ENCODE measurements at regions not wholly inside any gene's neighbourhood (a gene's known extent, or its start where the extent isn't known, plus 50 kb on each side); places are given as distances from the start of the nearest gene placed in this dataset.

- Mint-ChIP-seq H3K27ac (no peak overlapping the region), H3K36me3 (ENCODE audit: low read depth) (no peaks in the 10 kb centered on the region), H3K27me3 (ENCODE audit: low read depth, poor library complexity) (peaks cover 2% of the 10 kb centered on the region), H3K4me3 (no peak overlapping the region), H3K4me1 (no peaks in the 10 kb centered on the region), H3K9me3 (no peaks in the 10 kb centered on the region)
- no peak for TF ChIP-seq CTCF (IDR thresholded peaks at IDR 0.05)
- DNase-seq: no peak
Observed at GRCh38 chr1:188462837-188463236, 1634.1 kb downstream of the PLA2G4A start.

DNA sequence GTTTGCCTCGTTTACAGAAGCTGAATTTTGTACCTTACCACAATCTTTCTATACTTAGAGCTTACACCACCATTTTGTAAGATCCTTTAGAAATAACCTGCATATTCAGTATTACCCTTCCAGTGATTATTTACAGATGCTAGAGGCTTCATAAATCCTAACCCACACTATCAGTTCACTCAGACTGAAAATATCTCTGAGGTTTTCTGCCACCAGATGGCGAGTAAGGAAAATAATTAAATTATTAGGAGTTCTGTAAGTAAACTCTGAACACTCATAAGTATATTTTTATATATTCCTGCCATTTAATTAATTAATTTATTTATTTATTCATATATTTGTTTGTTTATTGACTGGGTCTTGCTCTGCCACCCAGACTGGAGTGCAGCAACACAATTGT lies 1635.2 kb downstream of the PLA2G4A start:
- Mint-ChIP-seq H3K9me3 (no peaks in the 10 kb centered on the region), H3K4me3 (no peak overlapping the region), H3K27ac (no peak overlapping the region), H3K27me3 (ENCODE audit: low read depth, poor library complexity) (no peaks in the 10 kb centered on the region), H3K4me1 (no peaks in the 10 kb centered on the region), H3K36me3 (ENCODE audit: low read depth) (no peaks in the 10 kb centered on the region)
- no peak for TF ChIP-seq CTCF (IDR thresholded peaks at IDR 0.05)
- no peak for DNase-seq

- no peak for DNase-seq
- Mint-ChIP-seq H3K9me3 (no peaks in the 10 kb centered on the region), H3K4me3 (no peak overlapping the region), H3K4me1 (no peaks in the 10 kb centered on the region), H3K27ac (no peak overlapping the region), H3K27me3 (ENCODE audit: low read depth, poor library complexity) (no peaks in the 10 kb centered on the region), H3K36me3 (ENCODE audit: low read depth) (no peaks in the 10 kb centered on the region)
- TF ChIP-seq CTCF (IDR thresholded peaks at IDR 0.05): no peak
Observed at GRCh38 chr1:188466539-188466938, 1637.8 kb downstream of the PLA2G4A start.

GRCh38 chr1:188476606-188477005 lies 1647.9 kb downstream of the PLA2G4A start:
- no peak for TF ChIP-seq CTCF (IDR thresholded peaks at IDR 0.05)
- H3K36me3 Mint-ChIP-seq (ENCODE audit: low read depth): no peaks in the 10 kb centered on the region
- no peak for DNase-seq
- no peak overlapping the region for H3K4me3 Mint-ChIP-seq
- H3K27me3 Mint-ChIP-seq (ENCODE audit: low read depth, poor library complexity): no peaks in the 10 kb centered on the region
- no peaks in the 10 kb centered on the region for H3K9me3 Mint-ChIP-seq
- no peak overlapping the region for H3K27ac Mint-ChIP-seq
- H3K4me1 Mint-ChIP-seq: no peaks in the 10 kb centered on the region

DNA sequence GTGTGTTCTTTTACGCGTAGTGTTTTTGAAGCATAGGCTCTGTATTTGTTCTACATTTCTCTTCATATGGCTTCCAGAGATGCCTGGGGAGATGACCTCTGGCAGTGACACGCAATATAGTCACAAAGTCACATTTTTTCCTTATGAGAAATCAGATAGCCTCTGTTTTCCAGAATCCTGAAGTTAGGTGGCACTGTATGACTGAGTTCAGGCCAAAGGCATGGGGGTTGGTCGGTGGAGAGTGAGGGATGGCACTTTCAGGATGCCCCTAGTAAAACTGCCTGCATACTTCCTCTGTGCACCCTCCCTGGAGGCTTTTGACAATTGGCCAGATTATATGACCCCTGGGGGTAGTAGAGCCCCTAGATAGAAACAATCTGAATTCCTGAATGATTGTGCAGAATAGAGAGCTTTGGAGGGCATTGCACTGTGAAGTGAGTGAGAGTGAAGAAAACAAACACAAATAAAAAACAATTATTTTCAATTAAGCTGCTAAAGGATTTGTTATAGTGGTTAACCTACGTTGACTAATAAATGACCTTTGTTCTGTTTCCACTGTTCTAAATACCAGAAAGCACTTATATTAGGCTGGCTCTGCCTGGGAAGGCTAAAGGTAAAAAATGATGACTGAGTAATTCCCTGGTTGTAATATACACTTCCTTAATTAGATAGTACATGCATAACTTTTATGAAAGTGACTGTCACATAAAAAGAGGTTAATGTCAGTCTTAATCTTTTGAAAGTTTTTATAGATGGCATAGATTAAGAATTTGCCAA lies 1660.8 kb downstream of the PLA2G4A start:
- H3K36me3 Mint-ChIP-seq (ENCODE audit: low read depth): no peaks in the 10 kb centered on the region
- no peak overlapping the region for H3K4me3 Mint-ChIP-seq
- H3K9me3 Mint-ChIP-seq: no peaks in the 10 kb centered on the region
- H3K27ac Mint-ChIP-seq: peak overlapping the region; percentile 27
- no peak for TF ChIP-seq CTCF (IDR thresholded peaks at IDR 0.05)
- DNase-seq: no peak
- H3K4me1 Mint-ChIP-seq: peaks cover 6% of the 10 kb centered on the region
- H3K27me3 Mint-ChIP-seq (ENCODE audit: low read depth, poor library complexity): peaks cover 2% of the 10 kb centered on the region

- no peaks in the 10 kb centered on the region for H3K36me3 Mint-ChIP-seq (ENCODE audit: low read depth)
- DNase-seq: no peak
- TF ChIP-seq CTCF (IDR thresholded peaks at IDR 0.05): no peak
- peaks cover 6% of the 10 kb centered on the region for H3K9me3 Mint-ChIP-seq
- H3K27me3 Mint-ChIP-seq (ENCODE audit: low read depth, poor library complexity): peaks cover 2% of the 10 kb centered on the region
- H3K4me1 Mint-ChIP-seq: no peaks in the 10 kb centered on the region
- H3K4me3 Mint-ChIP-seq: no peak overlapping the region
- H3K27ac Mint-ChIP-seq: no peak overlapping the region
Observed at GRCh38 chr1:188496506-188496905, 1667.8 kb downstream of the PLA2G4A start.

Data from nephron progenitor cell (in vitro differentiated cells).